BLaER1 (cell line): ENCODE measurements at regions not wholly inside any gene's neighbourhood (a gene's known extent, or its start where the extent isn't known, plus 50 kb on each side); places are given as distances from the start of the nearest gene placed in this dataset.
"Not testable (repeated sequence)": the region's sequence is repeated elsewhere in the genome, so short reads cannot be mapped to it uniquely, and the experiment has no call there.

ENCODE experiments used
- H3K27ac ChIP-seq: shearing (Covaris generic); formaldehyde crosslinking; 2 replicates; pipeline ENCODE4 v1.8.1; 2022
- H3K27me3 ChIP-seq: shearing (Covaris generic); formaldehyde crosslinking; 2 replicates; pipeline ENCODE4 v1.8.1; 2022
- H3K36me3 ChIP-seq: shearing (Covaris generic); formaldehyde crosslinking; 2 replicates; pipeline ENCODE4 v1.8.1; 2022
- H3K4me1 ChIP-seq: shearing (Covaris generic); formaldehyde crosslinking; 2 replicates; pipeline ENCODE4 v1.8.1; 2022
- H3K4me2 ChIP-seq: shearing (Covaris generic); formaldehyde crosslinking; 2 replicates; pipeline ENCODE4 v1.8.1; 2022
- H3K4me3 ChIP-seq: shearing (Covaris generic); formaldehyde crosslinking; 2 replicates; pipeline ENCODE4 v1.8.1; 2022
- H3K9ac ChIP-seq: shearing (Covaris generic); formaldehyde crosslinking; 2 replicates; pipeline ENCODE4 v1.8.1; 2022
- H3K9me3 ChIP-seq: shearing (Covaris generic); formaldehyde crosslinking; 2 replicates; pipeline ENCODE4 v1.8.1; 2022
- H4K20me1 ChIP-seq: shearing (Covaris generic); formaldehyde crosslinking; 2 replicates; pipeline ENCODE4 v1.8.1; 2022

DNA sequence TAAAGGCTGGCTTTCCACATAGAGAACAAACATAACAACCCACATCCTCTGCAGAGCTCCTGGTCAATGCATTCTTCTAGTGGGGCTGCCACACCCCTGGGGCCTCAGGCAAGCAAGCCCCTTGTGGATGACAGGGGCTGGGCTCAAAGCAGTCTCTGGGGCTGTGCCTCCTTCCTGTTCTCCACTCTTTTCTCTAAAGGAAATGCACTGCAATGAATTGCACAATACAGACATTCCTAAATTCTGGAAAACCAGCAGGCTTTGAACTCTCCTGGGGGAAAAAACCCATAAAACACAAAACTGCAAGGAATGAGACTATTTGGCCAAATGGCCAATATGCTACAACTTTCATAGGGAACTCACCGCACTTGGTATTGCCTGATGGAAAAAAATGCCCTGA is 293.9 kb upstream of the PLGLB2 start:
- H3K36me3 ChIP-seq, H3K9me3 ChIP-seq, H3K27me3 ChIP-seq, H3K4me1 ChIP-seq, H3K27ac ChIP-seq, H3K9ac ChIP-seq, H4K20me1 ChIP-seq, H3K4me2 ChIP-seq, H3K4me3 ChIP-seq: not testable (repeated sequence)

DNA sequence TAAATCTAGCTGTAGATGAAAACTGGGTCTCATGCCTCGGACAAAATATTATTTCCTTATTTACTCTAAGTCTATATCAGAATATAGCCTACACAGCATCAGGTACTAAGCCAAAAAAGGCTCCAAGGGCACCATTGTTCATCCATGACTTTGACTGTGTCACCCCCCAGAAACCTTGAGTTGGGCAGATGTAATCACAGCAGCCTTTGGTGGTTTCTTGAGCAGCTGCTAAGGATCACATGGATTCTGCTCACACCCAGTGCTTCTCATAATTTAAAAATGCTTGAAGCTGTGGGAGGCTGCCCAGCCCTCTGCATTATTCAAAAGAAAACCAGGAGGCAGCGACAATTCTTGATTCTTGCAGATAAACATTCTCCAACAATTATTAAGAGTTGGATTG is 293.5 kb upstream of the PLGLB2 start:
- not testable (repeated sequence) for H3K4me3 ChIP-seq, H3K27me3 ChIP-seq, H3K4me1 ChIP-seq, H3K9ac ChIP-seq, H3K9me3 ChIP-seq, H4K20me1 ChIP-seq, H3K36me3 ChIP-seq, H3K4me2 ChIP-seq, H3K27ac ChIP-seq

DNA sequence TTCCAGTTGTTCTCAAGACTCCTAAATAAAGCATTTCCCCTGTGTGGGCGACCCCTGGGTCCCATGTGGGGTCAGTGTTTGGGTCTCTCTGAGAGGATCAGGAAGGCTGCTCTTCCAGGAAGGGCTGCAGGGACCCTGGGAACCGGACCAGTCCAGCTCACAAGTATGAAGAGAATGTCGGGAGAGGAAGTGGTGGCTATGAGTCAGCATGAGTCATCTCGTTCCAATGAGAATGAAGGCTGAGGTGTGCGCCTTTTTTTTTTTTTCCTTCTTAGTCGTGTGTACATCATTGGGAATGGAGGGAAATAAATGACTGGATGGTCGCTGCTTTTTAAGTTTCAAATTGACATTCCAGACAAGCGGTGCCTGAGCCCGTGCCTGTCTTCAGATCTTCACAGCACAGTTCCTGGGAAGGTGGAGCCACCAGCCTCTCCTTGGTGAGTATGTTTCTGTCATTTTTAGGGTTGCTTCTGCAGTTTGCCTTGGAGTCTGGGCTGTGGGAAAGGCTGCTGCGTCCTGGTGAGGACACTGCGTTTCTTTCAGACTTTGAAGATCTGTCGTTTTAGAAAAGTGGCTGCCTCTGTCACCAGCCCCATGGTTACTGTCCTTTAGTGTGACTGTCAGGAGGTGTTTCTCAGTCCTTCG is 292.6 kb upstream of the PLGLB2 start:
- H3K36me3 ChIP-seq, H3K9ac ChIP-seq, H3K4me2 ChIP-seq, H3K27ac ChIP-seq, H3K4me3 ChIP-seq, H4K20me1 ChIP-seq, H3K4me1 ChIP-seq, H3K9me3 ChIP-seq, H3K27me3 ChIP-seq: not testable (repeated sequence)

GRCh38 chr2:87455854-87456249 is 292.0 kb upstream of the PLGLB2 start:
- H3K4me1 ChIP-seq, H3K4me3 ChIP-seq, H3K9me3 ChIP-seq, H3K27ac ChIP-seq, H3K4me2 ChIP-seq, H3K36me3 ChIP-seq, H3K27me3 ChIP-seq, H4K20me1 ChIP-seq, H3K9ac ChIP-seq: not testable (repeated sequence)

- H3K9ac ChIP-seq = not testable (repeated sequence)
These were observed 291.3 kb upstream of the PLGLB2 start for GRCh38 chr2:87456477-87457128.

DNA sequence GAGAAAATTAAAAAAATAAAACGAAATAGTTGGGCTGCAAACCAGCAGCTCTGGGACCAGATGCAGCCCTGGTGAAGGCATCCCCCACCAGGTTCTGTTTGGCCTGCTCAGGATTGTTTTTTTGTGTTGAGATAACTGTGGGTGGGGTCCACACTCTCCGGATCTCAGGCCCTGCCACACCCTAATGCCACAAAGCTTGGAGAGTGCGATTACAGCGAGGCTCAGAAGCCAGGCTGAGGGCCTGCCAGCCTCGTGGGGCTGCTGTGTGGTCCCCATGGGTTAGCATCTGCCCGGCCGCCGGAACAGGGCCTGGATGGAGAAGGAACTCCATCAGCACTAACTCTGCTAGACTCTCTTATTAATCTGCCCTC is 290.8 kb upstream of the PLGLB2 start:
- not testable (repeated sequence) for H3K4me2 ChIP-seq, H3K9ac ChIP-seq, H3K27ac ChIP-seq

More at GRCh38 chr2:87456477-87457128, 291.3 kb upstream of the PLGLB2 start:
- not testable (repeated sequence) for H3K27me3 ChIP-seq, H3K4me1 ChIP-seq, H3K9me3 ChIP-seq, H3K4me2 ChIP-seq, H3K27ac ChIP-seq, H3K4me3 ChIP-seq, H4K20me1 ChIP-seq, H3K36me3 ChIP-seq

GRCh38 chr2:87458938-87459337 is 288.9 kb upstream of the PLGLB2 start:
- not testable (repeated sequence) for H3K9ac ChIP-seq, H3K27ac ChIP-seq, H3K27me3 ChIP-seq, H3K36me3 ChIP-seq, H4K20me1 ChIP-seq, H3K4me1 ChIP-seq, H3K4me3 ChIP-seq, H3K9me3 ChIP-seq, H3K4me2 ChIP-seq

More for the DNA sequence above, 290.8 kb upstream of the PLGLB2 start:
- H3K36me3 ChIP-seq, H3K4me1 ChIP-seq, H3K9me3 ChIP-seq, H4K20me1 ChIP-seq, H3K27me3 ChIP-seq, H3K4me3 ChIP-seq: not testable (repeated sequence)

- H3K4me1 ChIP-seq, H4K20me1 ChIP-seq, H3K9ac ChIP-seq, H3K4me2 ChIP-seq, H3K9me3 ChIP-seq, H3K27me3 ChIP-seq, H3K4me3 ChIP-seq, H3K36me3 ChIP-seq, H3K27ac ChIP-seq: not testable (repeated sequence)
These were observed 287.8 kb upstream of the PLGLB2 start for GRCh38 chr2:87460104-87460503.

GRCh38 chr2:87460662-87461061 is 287.2 kb upstream of the PLGLB2 start:
- not testable (repeated sequence) for H3K9ac ChIP-seq, H3K36me3 ChIP-seq, H3K27me3 ChIP-seq, H4K20me1 ChIP-seq, H3K4me2 ChIP-seq, H3K27ac ChIP-seq, H3K4me1 ChIP-seq, H3K9me3 ChIP-seq, H3K4me3 ChIP-seq

- not testable (repeated sequence) for H3K4me1 ChIP-seq
These were observed 286.2 kb upstream of the PLGLB2 start for GRCh38 chr2:87461671-87462070.

GRCh38 chr2:87464219-87464618 is 283.7 kb upstream of the PLGLB2 start:
- not testable (repeated sequence) for H3K27ac ChIP-seq, H4K20me1 ChIP-seq, H3K4me2 ChIP-seq, H3K9me3 ChIP-seq, H3K9ac ChIP-seq, H3K36me3 ChIP-seq, H3K27me3 ChIP-seq, H3K4me3 ChIP-seq
- H3K4me1 ChIP-seq = peaks cover 11% of the 10 kb centered on the region

More at GRCh38 chr2:87461671-87462070, 286.2 kb upstream of the PLGLB2 start:
- not testable (repeated sequence) for H3K9me3 ChIP-seq, H3K27me3 ChIP-seq, H3K36me3 ChIP-seq, H4K20me1 ChIP-seq, H3K4me3 ChIP-seq, H3K4me2 ChIP-seq, H3K9ac ChIP-seq, H3K27ac ChIP-seq

DNA sequence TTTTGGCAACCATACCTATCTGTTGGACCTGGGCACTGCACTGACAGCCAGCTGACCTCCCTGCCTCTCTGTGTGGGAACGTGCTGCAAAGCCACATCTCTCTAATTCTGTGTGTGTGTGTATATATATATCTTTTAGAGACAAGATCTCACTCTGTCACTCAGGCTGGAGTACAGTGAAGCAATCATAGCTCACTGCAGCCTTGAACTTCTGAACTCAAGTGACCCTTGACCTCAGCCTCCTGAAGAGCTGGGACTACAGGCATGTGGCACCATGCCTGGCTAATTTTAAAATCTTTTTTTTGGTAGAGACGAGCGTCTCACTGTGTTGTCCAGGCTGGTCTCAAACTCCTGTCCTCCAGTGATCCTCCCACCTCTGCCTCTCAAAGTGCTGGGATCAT is 282.2 kb upstream of the PLGLB2 start:
- H3K36me3 ChIP-seq, H3K27ac ChIP-seq, H4K20me1 ChIP-seq, H3K4me2 ChIP-seq, H3K9ac ChIP-seq, H3K27me3 ChIP-seq, H3K4me3 ChIP-seq, H3K9me3 ChIP-seq: not testable (repeated sequence)
- peaks cover 25% of the 10 kb centered on the region for H3K4me1 ChIP-seq

DNA sequence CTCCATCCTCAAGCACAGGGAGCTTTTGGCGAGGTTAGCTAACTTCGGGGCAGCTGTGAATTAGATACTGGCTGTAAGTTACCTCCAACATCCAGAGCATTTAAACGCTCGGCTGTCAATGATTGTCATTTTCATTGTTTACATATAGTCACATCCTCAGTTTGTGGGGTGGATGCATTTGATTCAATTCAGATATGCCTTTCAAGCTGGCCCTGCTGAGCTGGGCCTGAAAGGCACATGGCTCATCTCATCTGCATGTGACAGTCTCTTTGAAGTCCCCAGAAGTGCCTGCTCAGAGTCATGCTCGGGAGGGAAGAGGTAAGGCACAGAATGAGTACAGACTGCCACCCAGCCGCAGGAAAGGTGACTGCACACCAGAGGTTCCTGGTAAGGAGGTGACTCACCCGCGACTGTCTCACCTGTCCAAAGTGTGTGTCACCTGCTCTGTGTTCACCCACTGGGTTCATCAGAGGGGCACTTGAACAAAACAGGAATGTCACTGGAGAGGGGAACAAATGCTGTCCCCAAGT is 281.2 kb upstream of the PLGLB2 start:
- not testable (repeated sequence) for H3K27ac ChIP-seq, H3K27me3 ChIP-seq, H3K4me2 ChIP-seq

DNA sequence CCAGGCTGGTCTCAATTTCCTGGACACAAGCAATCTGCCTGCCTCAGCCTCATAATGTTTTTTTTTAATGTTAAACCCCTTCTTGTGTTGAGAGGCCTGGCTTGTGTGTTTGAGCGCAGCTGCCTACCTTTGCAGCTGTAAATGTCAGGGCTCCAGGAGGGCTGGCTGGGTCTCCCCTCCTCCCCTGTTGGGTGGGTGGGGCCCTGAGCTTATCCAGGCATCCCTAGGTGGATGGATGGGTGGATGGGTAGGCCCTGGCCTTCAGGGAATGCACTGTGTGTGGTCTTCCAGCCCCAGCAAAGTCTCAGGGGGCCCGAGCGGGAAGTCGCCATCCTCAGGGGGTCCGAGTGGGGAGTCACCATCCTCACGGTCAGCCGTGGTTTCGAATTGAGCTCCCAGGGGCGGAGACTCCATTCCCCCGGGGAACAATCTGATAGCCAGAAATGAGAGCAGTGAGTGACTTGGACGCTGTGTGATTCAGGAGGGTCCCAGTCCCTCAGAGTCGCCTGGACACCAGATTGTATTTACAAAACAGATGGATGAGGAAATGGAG is 279.4 kb upstream of the PLGLB2 start:
- not testable (repeated sequence) for H3K27ac ChIP-seq, H3K36me3 ChIP-seq, H3K4me3 ChIP-seq, H3K27me3 ChIP-seq, H3K9ac ChIP-seq, H3K9me3 ChIP-seq, H4K20me1 ChIP-seq
- Histone ChIP-seq H3K4me2 (peak overlapping the region; percentile 59), H3K4me1 (peaks cover 31% of the 10 kb centered on the region)

More for the DNA sequence above, 281.2 kb upstream of the PLGLB2 start:
- not testable (repeated sequence) for H3K4me3 ChIP-seq, H3K36me3 ChIP-seq, H4K20me1 ChIP-seq, H3K9ac ChIP-seq, H3K9me3 ChIP-seq
- peaks cover 31% of the 10 kb centered on the region for H3K4me1 ChIP-seq
